Body of pancreas (tissue), 4 donors: ENCODE measurements at regions not wholly inside any gene's neighbourhood (a gene's known extent, or its start where the extent isn't known, plus 50 kb on each side); places are given as distances from the start of the nearest gene placed in this dataset.

ENCODE experiments used
- POLR2A ChIP-seq, 3 donors: fragments of 450-650 bp; IDR thresholded peaks; one replicate each; pipeline ENCODE4 v1.6.1; 2016; ENCODE audit warnings: antibody characterized with exemption in 3 of 3, mild to moderate bottlenecking in 2 of 3
- TF ChIP-seq, protein P1 (sequence below), 7 experiments: fragments of 450-650 bp in 4 of 7; fragments of 200-600 bp in 3 of 7; sonication (generic) in 3 of 7; IDR thresholded peaks; one replicate each; pipeline ENCODE4 v1.5.1; 2016 to 2019; ENCODE audit warnings: antibody characterized with exemption in 7 of 7

DNA sequence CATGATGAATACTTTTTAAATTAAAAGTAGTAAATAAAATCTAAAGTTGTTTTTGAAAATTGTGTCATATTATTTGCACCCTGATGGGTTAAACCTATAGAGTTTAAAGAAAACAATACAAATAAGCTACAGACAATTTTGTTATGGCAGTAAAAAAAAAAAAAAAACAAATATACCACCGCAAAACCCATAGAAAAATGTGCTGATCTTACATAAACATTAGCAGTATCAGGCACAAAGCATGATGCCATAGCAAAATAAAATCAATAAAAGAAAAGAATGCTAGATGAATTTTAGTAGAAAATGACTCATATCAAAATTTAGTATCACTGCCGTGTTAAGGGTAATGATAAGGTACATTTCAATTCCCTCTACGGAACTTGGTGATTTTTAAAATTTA, 826.0 kb downstream of the SLITRK1 start:
- TF ChIP-seq, protein P1, sequence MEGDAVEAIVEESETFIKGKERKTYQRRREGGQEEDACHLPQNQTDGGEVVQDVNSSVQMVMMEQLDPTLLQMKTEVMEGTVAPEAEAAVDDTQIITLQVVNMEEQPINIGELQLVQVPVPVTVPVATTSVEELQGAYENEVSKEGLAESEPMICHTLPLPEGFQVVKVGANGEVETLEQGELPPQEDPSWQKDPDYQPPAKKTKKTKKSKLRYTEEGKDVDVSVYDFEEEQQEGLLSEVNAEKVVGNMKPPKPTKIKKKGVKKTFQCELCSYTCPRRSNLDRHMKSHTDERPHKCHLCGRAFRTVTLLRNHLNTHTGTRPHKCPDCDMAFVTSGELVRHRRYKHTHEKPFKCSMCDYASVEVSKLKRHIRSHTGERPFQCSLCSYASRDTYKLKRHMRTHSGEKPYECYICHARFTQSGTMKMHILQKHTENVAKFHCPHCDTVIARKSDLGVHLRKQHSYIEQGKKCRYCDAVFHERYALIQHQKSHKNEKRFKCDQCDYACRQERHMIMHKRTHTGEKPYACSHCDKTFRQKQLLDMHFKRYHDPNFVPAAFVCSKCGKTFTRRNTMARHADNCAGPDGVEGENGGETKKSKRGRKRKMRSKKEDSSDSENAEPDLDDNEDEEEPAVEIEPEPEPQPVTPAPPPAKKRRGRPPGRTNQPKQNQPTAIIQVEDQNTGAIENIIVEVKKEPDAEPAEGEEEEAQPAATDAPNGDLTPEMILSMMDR (IDR thresholded peaks at IDR 0.05), result no peak
- no peak for TF ChIP-seq POLR2A (IDR thresholded peaks at IDR 0.05)
